Mesendoderm (in vitro differentiated cells): ENCODE measurements at regions not wholly inside any gene's neighbourhood (a gene's known extent, or its start where the extent isn't known, plus 50 kb on each side); places are given as distances from the start of the nearest gene placed in this dataset.
"Not testable (repeated sequence)": the region's sequence is repeated elsewhere in the genome, so short reads cannot be mapped to it uniquely, and the experiment has no call there.

Experiments used
- DNase-seq: peaks from one replicate; pipeline ENCODE4 v3.0.0; 2013
- H2AK5ac ChIP-seq: 2 replicates; pipeline ENCODE4 v1.6.1; 2013; ENCODE audit warnings: low read length, inconsistent platforms
- H2BK120ac ChIP-seq: 2 replicates; pipeline ENCODE4 v1.6.1; 2013; ENCODE audit warnings: low read depth, mild to moderate bottlenecking, low read length, moderate library complexity, mixed read lengths
- H2BK15ac ChIP-seq: replicated peaks from 2 replicates; pipeline ENCODE4 v1.6.1; 2013; ENCODE audit warnings: low read depth, mild to moderate bottlenecking, moderate library complexity
- H2BK5ac ChIP-seq: 2 replicates; pipeline ENCODE4 v1.6.1; 2013; ENCODE audit warnings: low read length, inconsistent platforms
- H3K18ac ChIP-seq: 2 replicates; pipeline ENCODE4 v1.6.1; 2013; ENCODE audit warnings: mild to moderate bottlenecking, low read length, mixed read lengths
- H3K23ac ChIP-seq: one replicate; pipeline ENCODE4 v1.6.1; 2013; ENCODE audit warnings: low read length
- H3K27ac ChIP-seq: 2 replicates; pipeline ENCODE4 v1.5.1; 2013; ENCODE audit warnings: low read depth, mild to moderate bottlenecking, inconsistent platforms, low read length, moderate library complexity
- H3K27me3 ChIP-seq: 2 replicates; pipeline ENCODE4 v1.6.1; 2013; ENCODE audit warnings: low read length, control low read depth, mild to moderate bottlenecking, inconsistent platforms; ENCODE audit not compliant: insufficient read depth, poor library complexity
- H3K36me3 ChIP-seq: 2 replicates; pipeline ENCODE4 v1.6.1; 2013; ENCODE audit warnings: low read length, inconsistent platforms; ENCODE audit not compliant: control insufficient read depth, insufficient read depth
- H3K4ac ChIP-seq: one replicate; pipeline ENCODE4 v1.6.1; 2013; ENCODE audit warnings: low read depth, mild to moderate bottlenecking, low read length, moderate library complexity
- H3K4me1 ChIP-seq: 2 replicates; pipeline ENCODE4 v1.6.1; 2013; ENCODE audit warnings: low read depth, low read length, inconsistent platforms; ENCODE audit not compliant: control insufficient read depth
- H3K4me2 ChIP-seq: 2 replicates; pipeline ENCODE4 v1.6.1; 2013; ENCODE audit warnings: low read length
- H3K4me3 ChIP-seq: 2 replicates; pipeline ENCODE4 v1.5.1; 2013; ENCODE audit warnings: mild to moderate bottlenecking, low read length
- H3K56ac ChIP-seq: one replicate; pipeline ENCODE4 v1.6.1; 2013; ENCODE audit warnings: low read length
- H3K79me1 ChIP-seq: 2 replicates; pipeline ENCODE4 v1.6.1; 2013; ENCODE audit warnings: low read length, inconsistent platforms
- H3K79me2 ChIP-seq: 2 replicates; pipeline ENCODE4 v1.6.1; 2013; ENCODE audit warnings: mild to moderate bottlenecking, low read length; ENCODE audit not compliant: control insufficient read depth, insufficient read depth
- H3K9ac ChIP-seq: 2 replicates; pipeline ENCODE4 v1.6.1; 2013; ENCODE audit warnings: low read length, inconsistent platforms
- H4K5ac ChIP-seq: one replicate; pipeline ENCODE4 v1.6.1; 2013; ENCODE audit warnings: low read length
- H4K8ac ChIP-seq: one replicate; pipeline ENCODE4 v1.6.1; 2013; ENCODE audit warnings: low read depth, mild to moderate bottlenecking, control low read depth, low read length, moderate library complexity
- whole genome bisulfite sequencing: extraction: QIAGEN DNeasy Blood & Tissue Kit; methylation state at CpG from one replicate; pipeline ENCODE4 v1.1.7; 2013; ENCODE audit warnings: low lambda C conversion rate, missing lambda C conversion rate; ENCODE audit not compliant: insufficient coverage; ENCODE audit errors: extremely low coverage; 5-methylcytosine and 5-hydroxymethylcytosine counted together

GRCh38 chr3:757711-758110 is 335.1 kb upstream of the CNTN6 start:
- no peak overlapping the region for H3K56ac ChIP-seq

GRCh38 chr3:759106-759505 is 333.7 kb upstream of the CNTN6 start:
- Histone ChIP-seq H3K23ac (no peak overlapping the region), H3K36me3 (no peaks in the 10 kb centered on the region), H3K79me1 (no peaks in the 10 kb centered on the region), H2BK15ac (no peak overlapping the region), H4K8ac (no peak overlapping the region), H3K79me2 (no peaks in the 10 kb centered on the region), H3K4ac (no peak overlapping the region), H4K5ac (no peak overlapping the region), H3K27me3 (no peaks in the 10 kb centered on the region), H3K4me2 (no peak overlapping the region), H2AK5ac (no peak overlapping the region), H3K56ac (no peak overlapping the region), H3K4me1 (no peaks in the 10 kb centered on the region), H3K27ac (no peak overlapping the region), H3K18ac (no peak overlapping the region), H2BK120ac (no peak overlapping the region), H3K4me3 (no peak overlapping the region), H2BK5ac (no peak overlapping the region), H3K9ac (no peak overlapping the region)
- no peak for DNase-seq

More at GRCh38 chr3:757711-758110, 335.1 kb upstream of the CNTN6 start:
- Histone ChIP-seq H2BK5ac (no peak overlapping the region), H3K4ac (no peak overlapping the region), H2AK5ac (no peak overlapping the region), H4K8ac (no peak overlapping the region), H3K4me1 (no peaks in the 10 kb centered on the region), H3K79me2 (no peaks in the 10 kb centered on the region), H4K5ac (no peak overlapping the region), H3K23ac (no peak overlapping the region), H3K18ac (no peak overlapping the region), H3K9ac (no peak overlapping the region), H3K4me3 (no peak overlapping the region), H3K4me2 (no peak overlapping the region), H3K27ac (no peak overlapping the region), H2BK15ac (no peak overlapping the region), H2BK120ac (no peak overlapping the region), H3K27me3 (no peaks in the 10 kb centered on the region), H3K79me1 (no peaks in the 10 kb centered on the region), H3K36me3 (no peaks in the 10 kb centered on the region)
- no peak for DNase-seq
- WGBS, result no CpG with 5 or more reads among the region's 3 CpGs

- not testable (repeated sequence) for H3K27me3 ChIP-seq, DNase-seq, H3K18ac ChIP-seq, H3K56ac ChIP-seq, H3K79me2 ChIP-seq, H3K23ac ChIP-seq, H2BK120ac ChIP-seq, H3K36me3 ChIP-seq, H3K79me1 ChIP-seq, H2BK5ac ChIP-seq, H2AK5ac ChIP-seq, H2BK15ac ChIP-seq, H3K4ac ChIP-seq, H3K9ac ChIP-seq, H3K4me3 ChIP-seq, H3K4me2 ChIP-seq, H4K5ac ChIP-seq, H3K4me1 ChIP-seq, H4K8ac ChIP-seq, H3K27ac ChIP-seq
- no CpG with 5 or more reads among the region's 3 CpGs for WGBS
Measured at GRCh38 chr3:773433-773832, 319.4 kb upstream of the CNTN6 start.

- no peaks in the 10 kb centered on the region for H3K79me2 ChIP-seq
- WGBS, result no CpG with 5 or more reads among the region's 6 CpGs
- H3K56ac ChIP-seq, result no peak overlapping the region
- no peak overlapping the region for H4K8ac ChIP-seq
- H3K4ac ChIP-seq, result no peak overlapping the region
- H3K4me1 ChIP-seq, result no peaks in the 10 kb centered on the region
- no peak overlapping the region for H3K23ac ChIP-seq
- no peak overlapping the region for H4K5ac ChIP-seq
- no peaks in the 10 kb centered on the region for H3K27me3 ChIP-seq
- no peak overlapping the region for H3K4me2 ChIP-seq
- H3K36me3 ChIP-seq, result no peaks in the 10 kb centered on the region
- H2BK15ac ChIP-seq, result no peak overlapping the region
- no peak overlapping the region for H2AK5ac ChIP-seq
- H3K9ac ChIP-seq, result no peak overlapping the region
- H2BK120ac ChIP-seq, result no peak overlapping the region
- no peaks in the 10 kb centered on the region for H3K79me1 ChIP-seq
- H3K4me3 ChIP-seq, result no peak overlapping the region
- H3K27ac ChIP-seq, result no peak overlapping the region
- no peak for DNase-seq
- no peak overlapping the region for H3K18ac ChIP-seq
- H2BK5ac ChIP-seq, result no peak overlapping the region
Measured at GRCh38 chr3:775178-775880, 317.5 kb upstream of the CNTN6 start.

- no peak overlapping the region for H4K8ac ChIP-seq
- H3K79me1 ChIP-seq, result no peaks in the 10 kb centered on the region
- no peaks in the 10 kb centered on the region for H3K79me2 ChIP-seq
- H3K9ac ChIP-seq, result no peak overlapping the region
- H3K18ac ChIP-seq, result no peak overlapping the region
- H3K4me2 ChIP-seq, result no peak overlapping the region
- H2AK5ac ChIP-seq, result no peak overlapping the region
- WGBS, result no CpG with 5 or more reads among the region's 3 CpGs
- no peak overlapping the region for H2BK120ac ChIP-seq
- no peaks in the 10 kb centered on the region for H3K36me3 ChIP-seq
- H3K56ac ChIP-seq, result no peak overlapping the region
- no peaks in the 10 kb centered on the region for H3K4me1 ChIP-seq
- H3K23ac ChIP-seq, result no peak overlapping the region
- H4K5ac ChIP-seq, result no peak overlapping the region
- H2BK15ac ChIP-seq, result no peak overlapping the region
- H2BK5ac ChIP-seq, result no peak overlapping the region
- no peak for DNase-seq
- no peaks in the 10 kb centered on the region for H3K27me3 ChIP-seq
- no peak overlapping the region for H3K4ac ChIP-seq
- H3K27ac ChIP-seq, result no peak overlapping the region
- H3K4me3 ChIP-seq, result no peak overlapping the region
Measured at GRCh38 chr3:780505-780904, 312.3 kb upstream of the CNTN6 start.

- H4K8ac ChIP-seq, result no peak overlapping the region
- no peak overlapping the region for H3K27ac ChIP-seq
- no peak overlapping the region for H2AK5ac ChIP-seq
- no peak overlapping the region for H3K4me3 ChIP-seq
- H3K4me1 ChIP-seq, result no peaks in the 10 kb centered on the region
- H3K79me1 ChIP-seq, result no peaks in the 10 kb centered on the region
- H3K18ac ChIP-seq, result no peak overlapping the region
- H3K4ac ChIP-seq, result no peak overlapping the region
- no peak overlapping the region for H3K4me2 ChIP-seq
- no peak overlapping the region for H3K56ac ChIP-seq
- WGBS, result no CpG with 5 or more reads among the region's 5 CpGs
- no peaks in the 10 kb centered on the region for H3K36me3 ChIP-seq
- H2BK15ac ChIP-seq, result no peak overlapping the region
- H4K5ac ChIP-seq, result no peak overlapping the region
- H3K9ac ChIP-seq, result no peak overlapping the region
- H2BK5ac ChIP-seq, result no peak overlapping the region
- H3K27me3 ChIP-seq, result no peaks in the 10 kb centered on the region
- no peak overlapping the region for H3K23ac ChIP-seq
- no peak for DNase-seq
- no peaks in the 10 kb centered on the region for H3K79me2 ChIP-seq
- H2BK120ac ChIP-seq, result no peak overlapping the region
Measured at GRCh38 chr3:791442-791841, 301.4 kb upstream of the CNTN6 start.
